Mesenchymal stem cell (in vitro differentiated cells and primary cell): ENCODE measurements at regions not wholly inside any gene's neighbourhood (a gene's known extent, or its start where the extent isn't known, plus 50 kb on each side); places are given as distances from the start of the nearest gene placed in this dataset.
A peak's percentile ranks its signal among the peaks of the same experiment; 100 is the strongest.

Experiments used
- DNase-seq: peaks from one replicate; pipeline ENCODE4 v3.0.0-alpha.2; 2013
- H2AFZ ChIP-seq: one replicate; pipeline ENCODE4 v1.6.1; 2013; ENCODE audit warnings: low read depth, mild to moderate bottlenecking, control low read depth, inconsistent platforms, low read length, moderate library complexity
- H2AK5ac ChIP-seq: 2 replicates; pipeline ENCODE4 v1.6.1; 2013; ENCODE audit warnings: low read length, moderate library complexity, mild to moderate bottlenecking, inconsistent platforms; ENCODE audit not compliant: severe bottlenecking
- H2BK120ac ChIP-seq: one replicate; pipeline ENCODE4 v1.6.1; 2013; ENCODE audit warnings: low read depth, mild to moderate bottlenecking, inconsistent platforms, low read length, moderate library complexity
- H2BK12ac ChIP-seq, 2 experiments: one replicate each; pipeline ENCODE4 v1.6.1; 2013; ENCODE audit warnings: inconsistent platforms in 2 of 2, low read length in 2 of 2, mild to moderate bottlenecking in 2 of 2, moderate library complexity in 2 of 2, control low read depth in 1 of 2
- H2BK15ac ChIP-seq: one replicate; pipeline ENCODE4 v1.6.1; 2013; ENCODE audit warnings: mild to moderate bottlenecking, low read depth, inconsistent platforms; ENCODE audit not compliant: poor library complexity, severe bottlenecking
- H2BK5ac ChIP-seq: 2 replicates; pipeline ENCODE4 v1.6.1; 2013; ENCODE audit warnings: low read depth, mild to moderate bottlenecking, low read length, control low read depth, inconsistent platforms; ENCODE audit not compliant: poor library complexity, severe bottlenecking
- H3K14ac ChIP-seq, 2 experiments: one replicate each; pipeline ENCODE4 v1.6.1; 2013; ENCODE audit warnings: inconsistent platforms in 2 of 2, low read length in 2 of 2, control low read depth in 1 of 2, mild to moderate bottlenecking in 1 of 2, moderate library complexity in 1 of 2
- H3K18ac ChIP-seq, 2 experiments: one replicate each; pipeline ENCODE4 v1.6.1; 2013; ENCODE audit warnings: inconsistent platforms in 2 of 2, low read length in 2 of 2, control low read depth in 1 of 2, low read depth in 1 of 2, mild to moderate bottlenecking in 1 of 2
- H3K23ac ChIP-seq, 2 experiments: one replicate each; pipeline ENCODE4 v1.6.1; 2013; ENCODE audit warnings: inconsistent platforms in 2 of 2, low read length in 2 of 2, mild to moderate bottlenecking in 2 of 2, moderate library complexity in 2 of 2, control low read depth in 1 of 2
- H3K27ac ChIP-seq: 2 replicates; pipeline ENCODE4 v1.5.1; 2013; ENCODE audit warnings: mild to moderate bottlenecking, moderate library complexity, low read length, control low read depth, inconsistent platforms; ENCODE audit not compliant: poor library complexity, severe bottlenecking
- H3K27me3 ChIP-seq, 2 experiments: 2 replicates each; pipeline versions ENCODE4 v1.6.1 to v1.7.0; 2013; ENCODE audit warnings: low read length in 2 of 2, mild to moderate bottlenecking in 2 of 2, moderate library complexity in 2 of 2, control low read depth in 1 of 2, inconsistent platforms in 1 of 2; ENCODE audit not compliant: control insufficient read depth in 1 of 2, insufficient read depth in 1 of 2
- H3K36me3 ChIP-seq, 2 experiments: 2 replicates each; pipeline versions ENCODE4 v1.6.1 to v1.7.0; 2013; ENCODE audit warnings: low read length in 2 of 2, control low read depth in 1 of 2, inconsistent platforms in 1 of 2, low read depth in 1 of 2, mild to moderate bottlenecking in 1 of 2; ENCODE audit not compliant: insufficient read depth in 2 of 2, control insufficient read depth in 1 of 2
- H3K4ac ChIP-seq, 2 experiments: one replicate each; pipeline ENCODE4 v1.6.1; 2013; ENCODE audit warnings: inconsistent platforms in 2 of 2, low read length in 2 of 2, mild to moderate bottlenecking in 2 of 2, moderate library complexity in 2 of 2, control low read depth in 1 of 2, low read depth in 1 of 2
- H3K4me1 ChIP-seq: 2 replicates; pipeline ENCODE4 v1.6.1; 2013; ENCODE audit warnings: low read depth, low read length, control low read depth; ENCODE audit not compliant: control insufficient read depth, insufficient read depth
- H3K4me2 ChIP-seq: 2 replicates; pipeline ENCODE4 v1.6.1; 2013; ENCODE audit warnings: low read length, mild to moderate bottlenecking, inconsistent platforms; ENCODE audit not compliant: poor library complexity, severe bottlenecking
- H3K4me3 ChIP-seq, 2 experiments: 2 replicates each; pipeline versions ENCODE4 v1.5.1 to v1.7.0; 2013; ENCODE audit warnings: low read length in 2 of 2, mild to moderate bottlenecking in 2 of 2, control low read depth in 1 of 2, low read depth in 1 of 2; ENCODE audit not compliant: insufficient read depth in 1 of 2
- H3K79me1 ChIP-seq: replicated peaks from 2 replicates; pipeline ENCODE4 v1.6.1; 2013; ENCODE audit warnings: mild to moderate bottlenecking, control low read depth, low read length, inconsistent platforms; ENCODE audit not compliant: poor library complexity, severe bottlenecking
- H3K9ac ChIP-seq: 2 replicates; pipeline ENCODE4 v1.7.0; 2013; ENCODE audit warnings: mild to moderate bottlenecking, low read length, moderate library complexity
- H3K9me3 ChIP-seq: 2 replicates; pipeline ENCODE4 v1.7.0; 2013; ENCODE audit warnings: mild to moderate bottlenecking, low read length; ENCODE audit not compliant: control insufficient read depth
- H4K8ac ChIP-seq: one replicate; pipeline ENCODE4 v1.6.1; 2013; ENCODE audit warnings: inconsistent platforms, mild to moderate bottlenecking, low read length, moderate library complexity
- H4K91ac ChIP-seq: one replicate; pipeline ENCODE4 v1.6.1; 2013; ENCODE audit warnings: mild to moderate bottlenecking, low read length, inconsistent platforms
- WGBS: methylation state at CpG from one replicate; pipeline ENCODE4 v1.1.7; 2013; ENCODE audit warnings: mixed read lengths; 5-methylcytosine and 5-hydroxymethylcytosine counted together

DNA sequence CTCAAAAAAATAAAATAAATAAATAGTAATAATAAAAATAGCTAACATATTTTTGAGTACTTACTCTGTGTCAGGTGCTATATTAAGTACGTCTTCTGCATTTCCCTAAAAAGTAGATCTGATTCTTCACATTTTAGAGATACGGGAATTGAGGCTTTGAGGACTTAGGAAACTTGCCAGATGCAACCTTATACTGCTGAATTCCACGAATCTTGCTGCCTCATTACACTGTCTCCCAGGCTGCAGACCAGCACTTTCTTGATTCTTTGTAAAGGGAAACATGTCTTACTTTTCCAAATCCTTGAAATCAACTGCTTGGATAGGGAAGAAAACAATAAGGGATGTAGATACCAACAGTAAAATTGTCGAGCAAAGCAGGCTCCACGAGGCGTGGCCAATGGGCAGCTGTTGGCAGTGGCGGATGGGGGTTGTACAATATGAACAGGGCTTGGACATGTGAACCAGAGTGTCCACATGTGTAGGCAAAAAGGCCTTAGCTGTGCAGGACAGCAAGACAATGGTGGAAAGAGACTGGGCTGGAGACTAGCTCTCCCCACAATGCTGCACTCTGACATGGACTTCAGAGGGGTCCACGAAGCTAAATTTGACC is 124.3 kb upstream of the RAI14 start:
- Histone ChIP-seq H2BK12ac (peak overlapping the region in 1 of 2 experiments; percentile 21), H3K23ac (no peak overlapping the region), H3K9ac (no peak overlapping the region), H3K79me1 (no peaks in the 10 kb centered on the region), H3K4ac (no peak overlapping the region), H2AFZ (no peak overlapping the region), H4K8ac (no peak overlapping the region), H3K4me1 (peaks cover 10% of the 10 kb centered on the region), H3K14ac (no peak overlapping the region), H3K36me3 (no peaks in the 10 kb centered on the region), H2BK120ac (no peak overlapping the region), H3K18ac (no peak overlapping the region), H2AK5ac (peak overlapping the region; percentile 69), H2BK5ac (no peak overlapping the region), H3K27me3 (no peaks in the 10 kb centered on the region), H2BK15ac (no peak overlapping the region), H3K9me3 (no peaks in the 10 kb centered on the region), H3K4me3 (no peak overlapping the region), H3K4me2 (no peak overlapping the region), H3K27ac (no peak overlapping the region), H4K91ac (no peak overlapping the region)
- no peak for DNase-seq
- WGBS: 95% methylated on average over 5 of the region's 8 CpGs

DNA sequence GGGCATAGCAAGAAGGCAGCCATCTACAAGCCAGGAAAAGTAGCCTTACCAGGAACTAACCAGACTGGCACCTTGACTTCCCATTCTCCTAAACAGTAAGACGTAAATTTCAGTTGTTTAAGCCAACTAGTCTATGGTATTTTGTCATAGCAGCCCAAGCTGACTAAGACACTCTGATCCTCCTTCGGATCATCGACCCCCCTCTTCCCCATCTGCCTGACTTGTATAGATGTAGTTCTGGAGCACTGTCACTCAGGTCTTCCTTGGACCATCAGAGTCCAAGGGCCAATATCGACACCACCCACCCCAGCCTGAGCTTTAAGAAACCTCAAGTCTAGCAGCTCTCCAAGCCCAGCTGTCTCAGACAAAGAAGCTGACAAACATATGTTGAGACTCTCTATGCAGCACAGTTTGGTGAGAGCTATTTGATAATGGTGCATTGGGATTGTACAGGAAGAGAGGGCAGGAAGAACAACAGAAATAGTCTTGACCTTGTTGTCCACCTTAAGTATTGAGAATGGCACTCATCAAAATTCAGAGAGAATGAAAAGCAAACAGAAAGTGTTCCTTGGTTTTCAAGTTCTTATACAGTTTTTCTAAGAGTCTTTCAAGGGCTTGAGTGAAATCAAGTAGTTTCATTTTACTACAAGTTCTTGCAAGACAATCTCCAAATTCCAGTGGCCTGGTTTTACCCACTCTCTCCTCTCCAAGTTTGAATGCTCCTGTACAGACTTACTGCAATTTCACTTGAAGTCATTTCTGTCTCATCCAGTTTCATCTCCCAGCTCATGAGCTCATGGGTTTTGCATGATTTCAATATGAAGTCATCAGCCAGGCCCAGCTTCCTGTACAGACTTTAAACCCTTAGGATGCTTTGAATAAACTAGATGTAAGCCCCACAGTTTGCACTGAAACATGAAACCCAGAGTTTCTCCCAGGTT is 122.3 kb upstream of the RAI14 start:
- H3K9ac ChIP-seq: peak overlapping the region; percentile 83
- H4K8ac ChIP-seq: no peak overlapping the region
- peak overlapping the region; percentile 59 for H2BK5ac ChIP-seq
- peak overlapping the region in 1 of 2 experiments; percentile 16 for H3K4me3 ChIP-seq
- peaks cover 10% of the 10 kb centered on the region for H3K4me1 ChIP-seq
- H2BK120ac ChIP-seq: peak overlapping the region; percentile 11
- H3K27me3 ChIP-seq: no peaks in the 10 kb centered on the region
- H3K4me2 ChIP-seq: no peak overlapping the region
- H3K9me3 ChIP-seq: no peaks in the 10 kb centered on the region
- H3K27ac ChIP-seq: peak overlapping the region; percentile 87
- no peak overlapping the region for H2BK15ac ChIP-seq
- H2AFZ ChIP-seq: peak overlapping the region; percentile 51
- peak overlapping the region in 1 of 2 experiments; percentile 7 for H3K4ac ChIP-seq
- no peaks in the 10 kb centered on the region for H3K36me3 ChIP-seq
- peak; percentile 82 for DNase-seq
- 50% methylated on average over 4 of the region's 4 CpGs for WGBS
- peak overlapping the region; percentile 89 for H2AK5ac ChIP-seq
- H3K14ac ChIP-seq: peak overlapping the region in 1 of 2 experiments; percentile 11
- H3K23ac ChIP-seq: no peak overlapping the region
- no peak overlapping the region for H4K91ac ChIP-seq
- peak overlapping the region; percentile 55 to 75 for H3K18ac ChIP-seq
- H2BK12ac ChIP-seq: peak overlapping the region; percentile 53 to 89
- no peaks in the 10 kb centered on the region for H3K79me1 ChIP-seq

GRCh38 chr5:34534523-34535103 is 121.5 kb upstream of the RAI14 start:
- no peak overlapping the region for H3K4me3 ChIP-seq
- peak overlapping the region; percentile 87 for H3K27ac ChIP-seq
- no peaks in the 10 kb centered on the region for H3K27me3 ChIP-seq
- H2BK15ac ChIP-seq: no peak overlapping the region
- DNase-seq: peak; percentile 64
- peak overlapping the region in 1 of 2 experiments; percentile 55 for H3K18ac ChIP-seq
- no peak overlapping the region for H2AFZ ChIP-seq
- H2BK12ac ChIP-seq: no peak overlapping the region
- no peak overlapping the region for H3K14ac ChIP-seq
- no peak overlapping the region for H2BK5ac ChIP-seq
- 59% methylated on average over 3 of the region's 4 CpGs for WGBS
- H3K9me3 ChIP-seq: no peaks in the 10 kb centered on the region
- no peaks in the 10 kb centered on the region for H3K36me3 ChIP-seq
- peak overlapping the region; percentile 83 for H3K9ac ChIP-seq
- no peak overlapping the region for H2BK120ac ChIP-seq
- no peak overlapping the region for H2AK5ac ChIP-seq
- H4K8ac ChIP-seq: no peak overlapping the region
- H3K4ac ChIP-seq: no peak overlapping the region
- H4K91ac ChIP-seq: no peak overlapping the region
- H3K79me1 ChIP-seq: no peaks in the 10 kb centered on the region
- no peak overlapping the region for H3K4me2 ChIP-seq
- H3K4me1 ChIP-seq: peaks cover 10% of the 10 kb centered on the region
- no peak overlapping the region for H3K23ac ChIP-seq

GRCh38 chr5:34535433-34535832 is 120.7 kb upstream of the RAI14 start:
- H2AK5ac ChIP-seq: peak overlapping the region; percentile 96
- no peak overlapping the region for H2BK15ac ChIP-seq
- no peak overlapping the region for H4K91ac ChIP-seq
- peak overlapping the region; percentile 49 for H3K27ac ChIP-seq
- DNase-seq: no peak
- H3K18ac ChIP-seq: no peak overlapping the region
- no peaks in the 10 kb centered on the region for H3K27me3 ChIP-seq
- 100% methylated on average over 1 of the region's 1 CpG for WGBS
- H3K36me3 ChIP-seq: no peaks in the 10 kb centered on the region
- no peak overlapping the region for H3K23ac ChIP-seq
- no peak overlapping the region for H2BK5ac ChIP-seq
- H3K79me1 ChIP-seq: no peaks in the 10 kb centered on the region
- no peak overlapping the region for H2AFZ ChIP-seq
- no peak overlapping the region for H3K14ac ChIP-seq
- H3K9ac ChIP-seq: peak overlapping the region; percentile 55
- peaks cover 10% of the 10 kb centered on the region for H3K4me1 ChIP-seq
- no peak overlapping the region for H4K8ac ChIP-seq
- no peaks in the 10 kb centered on the region for H3K9me3 ChIP-seq
- H2BK12ac ChIP-seq: no peak overlapping the region
- H3K4me3 ChIP-seq: no peak overlapping the region
- no peak overlapping the region for H2BK120ac ChIP-seq
- peak overlapping the region in 1 of 2 experiments; percentile 58 for H3K4ac ChIP-seq
- H3K4me2 ChIP-seq: no peak overlapping the region
